GM23248 (cell line): ENCODE measurements at regions not wholly inside any gene's neighbourhood (a gene's known extent, or its start where the extent isn't known, plus 50 kb on each side); places are given as distances from the start of the nearest gene placed in this dataset.

ENCODE experiments used
- EZH2 ChIP-seq: fragments of 200-600 bp; sonication (generic); IDR thresholded peaks from 2 replicates; pipeline ENCODE4 v1.6.1; 2018; ENCODE audit warnings: antibody characterized with exemption, mild to moderate bottlenecking; ENCODE audit not compliant: insufficient read depth, poor library complexity, severe bottlenecking
- EZH2phosphoT487 ChIP-seq: fragments of 200-600 bp; sonication (generic); IDR thresholded peaks from 2 replicates; pipeline ENCODE4 v1.6.1; 2018; ENCODE audit warnings: antibody characterized with exemption, moderate library complexity, mild to moderate bottlenecking, low read depth; ENCODE audit not compliant: insufficient read depth

- TF ChIP-seq EZH2phosphoT487 (no peak), EZH2 (no peak)
Observed at GRCh38 chr20:60365064-60365666, 406.9 kb downstream of the CDH26 start.
